ENCODE measurements at regions not wholly inside any gene's neighbourhood (a gene's known extent, or its start where the extent isn't known, plus 50 kb on each side); places are given as distances from the start of the nearest gene placed in this dataset.

DNA sequence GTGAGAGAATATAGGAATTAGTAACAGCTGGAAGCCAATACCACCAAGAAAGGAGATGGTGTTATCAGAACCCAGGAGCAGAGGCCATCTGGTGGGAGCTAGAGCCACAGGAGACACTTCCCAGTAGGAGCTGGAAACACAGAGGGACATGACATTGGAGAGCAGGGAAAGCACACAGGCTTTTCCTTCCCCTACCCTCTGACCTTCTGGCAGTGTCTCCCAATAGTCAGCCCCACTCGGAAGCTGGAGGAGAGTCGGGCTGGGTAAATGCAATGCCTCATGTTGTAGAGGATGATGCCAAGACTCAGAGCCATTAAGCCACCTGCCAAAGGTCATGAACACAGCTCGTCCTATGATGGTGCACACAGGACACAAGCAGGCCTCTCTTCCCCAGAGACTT lies 538.5 kb downstream of the BCL11B start:
- no peak for DNase-seq (ENCODE audit: low read depth)
- H3K4me3 ChIP-seq (ENCODE audit: low read depth, low read length): no peak overlapping the region
- TF ChIP-seq, protein P1, sequence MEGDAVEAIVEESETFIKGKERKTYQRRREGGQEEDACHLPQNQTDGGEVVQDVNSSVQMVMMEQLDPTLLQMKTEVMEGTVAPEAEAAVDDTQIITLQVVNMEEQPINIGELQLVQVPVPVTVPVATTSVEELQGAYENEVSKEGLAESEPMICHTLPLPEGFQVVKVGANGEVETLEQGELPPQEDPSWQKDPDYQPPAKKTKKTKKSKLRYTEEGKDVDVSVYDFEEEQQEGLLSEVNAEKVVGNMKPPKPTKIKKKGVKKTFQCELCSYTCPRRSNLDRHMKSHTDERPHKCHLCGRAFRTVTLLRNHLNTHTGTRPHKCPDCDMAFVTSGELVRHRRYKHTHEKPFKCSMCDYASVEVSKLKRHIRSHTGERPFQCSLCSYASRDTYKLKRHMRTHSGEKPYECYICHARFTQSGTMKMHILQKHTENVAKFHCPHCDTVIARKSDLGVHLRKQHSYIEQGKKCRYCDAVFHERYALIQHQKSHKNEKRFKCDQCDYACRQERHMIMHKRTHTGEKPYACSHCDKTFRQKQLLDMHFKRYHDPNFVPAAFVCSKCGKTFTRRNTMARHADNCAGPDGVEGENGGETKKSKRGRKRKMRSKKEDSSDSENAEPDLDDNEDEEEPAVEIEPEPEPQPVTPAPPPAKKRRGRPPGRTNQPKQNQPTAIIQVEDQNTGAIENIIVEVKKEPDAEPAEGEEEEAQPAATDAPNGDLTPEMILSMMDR (conservative IDR thresholded peaks at IDR 0.05; ENCODE audit: low read depth, low read length): no peak

DNA sequence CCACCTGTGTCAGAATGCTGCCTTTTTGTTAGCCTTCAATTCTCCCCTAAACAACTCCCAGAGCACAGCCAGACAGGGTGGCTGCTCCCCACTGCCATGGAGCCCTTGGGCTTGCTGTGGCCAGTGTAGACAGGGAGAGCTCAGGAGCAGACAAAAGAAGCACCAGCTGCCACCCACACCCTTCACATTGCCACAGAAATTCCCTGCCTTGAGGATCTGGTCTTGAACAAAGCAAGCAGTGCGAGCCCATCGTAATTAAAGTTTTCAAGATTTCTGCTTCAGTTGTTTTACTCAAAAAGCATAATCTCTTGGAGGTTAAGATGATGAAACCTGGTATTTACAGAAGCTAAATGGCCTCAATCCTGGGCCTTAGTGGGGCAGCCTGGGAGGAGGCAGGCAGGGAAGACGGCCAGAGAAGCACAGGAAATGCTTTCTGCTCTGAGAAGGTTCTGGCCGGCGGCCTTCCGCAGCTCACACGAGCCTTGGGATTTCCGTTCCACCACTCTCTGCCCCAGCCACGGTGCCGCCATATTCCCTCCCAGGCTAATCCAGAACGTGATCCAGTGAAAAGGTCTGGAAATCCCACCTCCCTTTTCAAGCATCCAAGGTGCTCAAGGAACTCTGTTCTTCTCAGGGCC lies 535.2 kb downstream of the BCL11B start:
- TF ChIP-seq, protein P1 (conservative IDR thresholded peaks at IDR 0.05; ENCODE audit: low read depth, low read length): no peak
- no peak for DNase-seq (ENCODE audit: low read depth)
- no peak overlapping the region for H3K4me3 ChIP-seq (ENCODE audit: low read depth, low read length)

DNA sequence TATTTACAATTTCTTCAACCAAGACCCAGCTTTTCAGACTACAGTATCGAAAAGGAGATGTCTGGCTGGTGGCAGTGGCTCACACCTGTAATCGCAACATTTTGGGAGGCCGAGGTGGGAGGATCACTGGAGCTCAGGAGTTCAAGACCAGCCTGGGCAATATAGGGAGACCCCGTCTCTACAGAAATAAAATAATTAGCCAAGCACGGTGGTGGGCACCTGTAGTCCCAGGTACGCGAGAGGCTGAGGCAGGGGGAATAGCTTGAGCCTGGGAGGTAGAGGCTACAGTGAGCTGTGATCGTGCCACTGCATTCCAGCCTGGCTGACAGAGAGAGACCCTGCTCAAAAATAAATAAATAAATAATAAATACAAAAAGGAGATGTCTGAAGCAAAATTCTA lies 530.5 kb downstream of the BCL11B start:
- no peak for DNase-seq (ENCODE audit: low read depth)
- TF ChIP-seq, protein P1 (conservative IDR thresholded peaks at IDR 0.05; ENCODE audit: low read depth, low read length): no peak
- no peak overlapping the region for H3K4me3 ChIP-seq (ENCODE audit: low read depth, low read length)

DNA sequence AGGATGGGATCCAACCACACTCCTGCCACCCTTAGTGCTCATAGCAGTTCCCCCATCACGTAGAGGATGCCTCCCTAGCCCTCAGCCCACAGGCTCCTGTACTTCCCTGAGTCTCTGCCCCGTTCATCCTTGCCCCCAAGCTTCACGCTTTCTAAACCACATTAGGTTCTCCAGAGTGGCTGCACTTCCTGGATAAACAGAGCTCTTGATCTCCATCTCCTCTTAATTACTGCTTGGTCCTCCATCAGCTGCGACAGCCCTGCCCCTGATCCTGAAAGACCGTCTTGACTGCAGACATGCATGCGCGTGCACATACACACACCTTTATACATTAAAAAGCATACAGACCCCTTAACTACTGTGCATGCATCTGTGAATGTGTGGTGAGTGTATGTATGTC lies 530.0 kb downstream of the BCL11B start:
- DNase-seq (ENCODE audit: low read depth): no peak
- TF ChIP-seq, protein P1 (conservative IDR thresholded peaks at IDR 0.05; ENCODE audit: low read depth, low read length): no peak
- H3K4me3 ChIP-seq (ENCODE audit: low read depth, low read length): no peak overlapping the region

DNA sequence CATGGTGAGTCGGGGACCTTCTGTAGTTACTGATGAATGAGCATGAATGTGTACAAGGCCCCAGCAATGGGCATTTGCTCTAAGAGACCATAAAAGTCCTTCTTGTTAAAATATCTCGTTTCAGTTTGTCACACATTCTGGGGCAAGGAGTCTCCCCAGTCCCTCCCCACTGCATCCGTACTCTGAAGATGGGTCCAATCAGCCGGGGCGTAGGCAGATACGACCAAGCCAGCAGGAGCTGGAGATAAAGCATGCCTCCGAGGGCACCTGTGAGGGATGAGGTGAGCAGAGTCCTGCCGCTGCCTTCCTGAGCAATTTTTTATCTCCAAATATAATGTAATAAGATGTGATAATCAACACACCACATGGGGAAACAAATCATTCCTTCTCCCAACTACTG lies 528.5 kb downstream of the BCL11B start:
- TF ChIP-seq, protein P1 (conservative IDR thresholded peaks at IDR 0.05; ENCODE audit: low read depth, low read length): no peak
- no peak overlapping the region for H3K4me3 ChIP-seq (ENCODE audit: low read depth, low read length)
- no peak for DNase-seq (ENCODE audit: low read depth)

DNA sequence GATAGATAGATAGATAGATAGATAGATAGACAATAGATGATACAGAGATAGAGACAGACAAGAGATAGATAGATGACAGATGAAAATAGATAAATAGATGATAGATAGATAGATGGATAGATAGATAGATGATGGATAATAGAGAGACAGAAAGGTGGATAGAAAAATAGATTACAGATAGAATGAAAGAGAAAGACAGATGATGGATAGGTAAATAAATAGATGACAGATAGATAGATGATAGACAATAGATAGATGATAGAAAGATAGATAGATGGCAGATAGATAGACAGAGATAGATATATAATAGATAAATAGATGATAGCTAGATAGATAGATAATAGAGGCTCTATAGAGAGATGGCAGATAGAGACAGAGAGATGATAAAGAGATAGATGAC lies 523.0 kb downstream of the BCL11B start:
- DNase-seq (ENCODE audit: low read depth): no peak
- TF ChIP-seq, protein P1 (conservative IDR thresholded peaks at IDR 0.05; ENCODE audit: low read depth, low read length): no peak
- H3K4me3 ChIP-seq (ENCODE audit: low read depth, low read length): no peak overlapping the region

DNA sequence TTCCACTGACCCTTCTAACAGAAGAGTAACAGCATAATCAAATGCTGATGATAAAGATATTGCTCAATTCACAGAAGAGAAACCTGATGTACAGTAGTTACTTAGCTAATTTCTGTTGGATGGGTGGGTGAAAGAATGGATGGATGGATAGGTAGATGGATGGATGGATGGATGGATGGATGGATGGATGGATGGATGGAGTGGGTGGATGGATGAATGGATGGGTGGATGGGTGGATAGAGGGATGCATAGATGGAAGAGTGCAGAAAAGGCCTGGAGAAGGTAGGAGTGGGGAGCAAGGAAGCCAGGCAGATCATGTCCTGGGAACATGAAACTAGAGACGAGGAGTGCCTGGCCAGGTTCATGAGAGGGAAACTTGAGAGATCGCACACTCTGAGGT lies 520.9 kb downstream of the BCL11B start:
- TF ChIP-seq, protein P1 (conservative IDR thresholded peaks at IDR 0.05; ENCODE audit: low read depth, low read length): no peak
- H3K4me3 ChIP-seq (ENCODE audit: low read depth, low read length): no peak overlapping the region
- no peak for DNase-seq (ENCODE audit: low read depth)

All from epithelial cell of proximal tubule (primary cell).